ENCODE measurements at regions not wholly inside any gene's neighbourhood (a gene's known extent, or its start where the extent isn't known, plus 50 kb on each side); places are given as distances from the start of the nearest gene placed in this dataset.

GRCh38 chr2:4066217-4066616 is 362.8 kb downstream of the DCDC2C start:
- TF ChIP-seq POLR2A (IDR thresholded peaks at IDR 0.05) (no peak), CTCF (IDR thresholded peaks at IDR 0.05) (no peak)

All from lower leg skin (tissue), 3 donors.